DMS153 (cell line): ENCODE measurements at regions not wholly inside any gene's neighbourhood (a gene's known extent, or its start where the extent isn't known, plus 50 kb on each side); places are given as distances from the start of the nearest gene placed in this dataset.

Source experiments
- DNase-seq: peaks from one replicate; lab custom pipeline; 2025; lab: John Stamatoyannopoulos, UW

DNA sequence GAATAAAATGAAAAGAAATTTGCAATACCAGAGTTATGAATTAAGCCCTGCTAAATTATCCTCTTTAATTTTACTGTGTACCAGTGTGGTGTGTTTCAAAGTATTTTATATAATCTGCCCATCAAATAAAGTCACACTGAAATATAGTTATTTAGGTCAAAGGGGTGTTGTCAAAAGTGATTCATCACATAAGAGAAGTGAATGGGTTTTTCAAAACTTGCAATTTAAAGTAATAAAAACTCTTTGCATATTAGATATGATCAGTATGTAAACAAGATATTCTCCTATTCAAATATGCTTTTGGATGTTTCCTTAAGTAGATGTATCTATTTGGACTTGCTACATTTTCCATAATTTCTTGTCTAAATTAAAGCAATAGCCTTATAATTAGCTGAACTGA lies 1183.0 kb upstream of the CDH18 start:
- DNase-seq, result no peak

DNA sequence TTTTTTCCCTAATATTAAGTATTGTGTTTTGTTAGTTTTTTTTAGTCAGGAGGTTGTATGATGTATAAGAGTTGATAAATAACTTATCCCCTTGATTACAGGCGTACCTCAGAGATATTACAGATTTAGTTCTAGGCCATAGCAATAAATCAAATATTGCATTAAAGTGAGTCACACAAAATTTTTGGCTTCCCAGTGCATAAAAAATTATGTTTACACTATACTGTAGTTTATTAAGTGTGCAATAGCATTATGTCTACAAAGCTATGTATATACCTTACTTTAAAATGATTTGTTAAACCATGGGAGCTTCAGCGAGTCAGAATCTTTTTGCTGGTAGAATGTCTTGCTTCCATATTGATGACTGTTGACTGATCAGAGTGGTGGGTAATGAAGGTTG lies 1180.6 kb upstream of the CDH18 start:
- no peak for DNase-seq

DNA sequence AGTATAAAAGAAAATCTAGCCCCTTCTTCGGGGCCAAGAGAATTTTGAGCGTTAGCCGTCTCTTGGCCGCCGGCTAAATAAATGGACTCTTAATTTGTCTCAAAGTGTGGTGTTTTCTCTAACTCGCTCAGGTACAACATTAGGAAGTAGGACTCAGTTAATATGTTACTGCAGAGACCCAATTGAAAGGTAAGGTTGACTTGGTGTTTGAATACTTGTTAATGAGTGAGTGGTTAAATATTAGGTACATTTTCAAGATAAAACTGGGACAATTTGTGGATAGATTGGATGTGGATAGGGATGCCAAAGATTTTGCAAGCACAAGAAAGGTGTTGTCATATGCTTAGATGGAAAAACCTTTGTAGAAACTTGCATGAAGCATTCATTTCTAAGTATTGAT lies 1177.3 kb upstream of the CDH18 start:
- DNase-seq, result no peak

DNA sequence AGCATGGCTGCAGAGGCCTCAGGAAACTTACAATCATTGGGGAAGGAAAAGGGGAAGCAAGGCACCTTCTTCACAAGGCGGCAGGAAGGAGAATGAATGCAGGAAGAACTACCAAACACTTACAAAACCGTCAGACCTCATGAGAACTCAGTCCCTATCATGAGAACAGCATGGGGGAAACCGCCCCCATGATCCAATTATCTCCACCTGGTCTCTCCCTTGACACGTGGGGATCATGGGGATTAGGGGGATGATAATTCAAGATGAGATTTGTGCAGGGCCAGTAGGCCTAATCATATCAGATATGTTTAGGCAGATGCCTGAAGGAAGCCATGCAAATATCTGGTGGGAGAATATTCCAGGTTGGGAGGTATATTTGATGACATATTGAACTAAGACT lies 1176.4 kb upstream of the CDH18 start:
- DNase-seq, result no peak

DNA sequence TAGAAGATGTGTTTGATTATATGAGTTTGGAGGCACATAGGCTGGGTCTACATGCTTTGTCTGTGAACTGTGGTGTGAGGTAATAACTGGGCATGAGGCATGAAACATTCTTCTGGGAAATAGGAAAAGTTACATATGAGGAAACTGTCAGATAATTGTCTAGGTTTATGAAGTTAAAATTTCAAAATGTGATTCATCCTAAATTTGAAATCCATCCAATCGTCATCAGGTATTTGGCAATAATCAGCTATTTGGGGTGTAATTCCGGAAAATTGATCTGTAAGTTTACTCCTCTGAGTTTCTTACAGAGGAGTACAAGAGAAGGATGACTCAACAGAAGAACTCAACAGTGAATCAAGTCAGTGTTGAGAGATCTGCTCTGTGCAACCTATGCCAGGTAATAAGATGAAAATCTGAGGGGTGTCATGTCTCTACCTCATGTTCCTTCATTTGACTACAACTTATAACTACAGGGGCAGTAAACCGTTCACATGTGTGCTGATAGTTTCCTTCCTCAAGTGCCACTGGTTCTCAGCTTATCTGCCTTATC lies 1171.6 kb upstream of the CDH18 start:
- no peak for DNase-seq

DNA sequence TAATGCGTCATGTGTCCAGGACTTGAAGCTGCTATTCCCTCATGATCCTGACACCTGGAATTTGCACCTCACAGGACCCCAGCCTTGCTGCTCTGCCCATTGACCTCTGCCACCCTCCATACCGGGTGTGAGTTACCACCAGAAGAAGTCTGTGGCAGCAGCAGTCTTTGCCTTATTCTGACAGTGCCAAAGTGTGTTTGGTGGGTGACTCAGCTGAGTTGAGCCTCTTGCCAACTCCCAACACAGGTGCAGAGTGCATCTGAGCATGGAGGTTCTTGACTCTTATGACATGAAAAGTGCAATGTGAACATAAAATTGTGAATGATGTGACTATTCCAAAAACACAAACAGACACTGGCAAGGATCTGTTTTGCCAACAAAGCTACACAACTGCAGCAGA lies 1166.5 kb upstream of the CDH18 start:
- DNase-seq, result no peak

DNA sequence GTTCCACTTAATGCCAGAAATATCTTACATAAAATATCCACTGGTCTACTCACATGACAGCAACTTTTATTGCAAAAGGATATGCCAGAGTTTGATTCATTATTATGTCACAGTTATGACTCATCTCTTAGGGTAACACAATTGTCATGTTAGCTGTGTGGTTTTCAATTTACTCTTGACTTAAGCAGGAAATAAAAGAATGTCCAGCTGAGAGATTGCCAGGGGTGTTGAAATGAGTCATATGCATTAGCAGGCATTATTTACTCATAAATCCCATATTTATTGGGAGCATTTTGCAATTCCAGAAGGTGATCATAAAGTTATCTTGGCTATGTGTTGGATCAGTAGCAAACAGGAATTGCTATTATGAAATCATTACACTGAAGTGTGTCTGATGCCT lies 1164.6 kb upstream of the CDH18 start:
- peak; percentile 93 for DNase-seq

DNA sequence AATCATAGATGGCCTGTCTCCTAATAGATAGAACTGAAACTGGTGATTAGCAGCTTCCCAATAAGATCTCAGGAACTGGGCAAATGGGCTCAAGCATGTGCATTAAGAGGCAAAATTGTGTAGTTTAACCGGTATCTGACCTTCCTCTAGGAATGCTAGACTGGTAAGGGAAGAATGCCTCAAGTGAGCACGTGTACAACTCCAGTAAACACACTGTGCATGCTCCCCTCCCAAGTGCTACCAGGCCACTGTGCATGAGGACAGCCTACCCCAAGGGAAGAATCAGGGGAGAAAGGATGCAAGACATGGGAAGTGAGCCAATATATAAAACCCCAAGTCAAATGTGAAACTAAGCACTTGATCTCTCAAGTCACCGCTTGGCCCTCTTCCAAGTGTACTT lies 1157.4 kb upstream of the CDH18 start:
- DNase-seq, result no peak

DNA sequence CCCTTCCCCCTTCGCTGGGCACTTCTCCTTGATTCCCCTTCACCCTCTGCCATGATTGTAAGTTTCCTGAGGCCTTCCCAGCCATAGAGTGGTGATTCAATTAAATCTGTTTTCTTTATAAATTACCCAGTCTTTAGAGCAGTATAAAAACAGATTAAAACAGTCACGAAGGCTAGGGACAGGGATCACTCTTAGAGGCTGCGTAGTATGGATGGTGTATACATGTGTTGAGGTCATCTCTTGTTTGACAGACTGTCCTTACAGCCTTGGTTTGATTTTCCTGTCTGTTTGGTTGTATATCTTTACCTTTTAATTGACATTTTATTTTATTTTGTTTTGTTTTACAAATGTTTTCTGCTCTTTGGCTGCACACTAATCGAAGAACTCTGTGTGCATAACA lies 1155.7 kb upstream of the CDH18 start:
- no peak for DNase-seq

DNA sequence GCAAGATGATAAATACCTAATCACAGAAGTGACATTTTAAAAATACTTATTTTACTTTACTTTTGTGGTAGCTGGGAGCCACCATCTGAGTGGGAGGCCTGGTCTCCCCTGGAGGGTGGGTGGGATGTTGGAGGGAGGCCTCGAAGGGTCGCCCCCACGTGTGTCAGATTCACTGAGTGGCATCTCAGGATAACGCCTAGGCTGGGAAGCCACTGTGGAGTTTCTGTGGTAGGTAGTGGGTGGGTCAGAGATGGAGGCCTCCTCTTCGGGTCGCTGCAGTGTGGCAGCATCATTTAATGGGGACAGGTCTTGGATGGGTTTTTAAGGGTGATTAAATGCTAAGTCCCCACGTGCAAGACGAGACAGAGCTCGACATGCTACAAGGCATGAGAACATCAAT lies 1154.8 kb upstream of the CDH18 start:
- no peak for DNase-seq

DNA sequence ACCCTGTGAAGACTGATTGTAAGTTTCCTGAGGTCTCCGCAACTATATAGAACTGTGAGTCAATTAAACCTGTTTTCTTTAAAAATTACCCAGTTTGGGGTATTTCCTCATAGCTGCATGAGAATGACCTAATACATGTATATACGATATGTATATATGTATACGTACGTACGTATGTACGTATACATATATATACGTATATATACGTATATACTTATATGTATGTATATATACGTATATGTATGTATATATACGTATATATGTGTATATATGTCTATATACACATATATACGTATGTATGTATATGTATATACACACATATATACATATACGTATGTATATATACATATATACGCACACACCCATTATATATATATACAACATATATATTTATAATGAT lies 1153.0 kb upstream of the CDH18 start:
- no peak for DNase-seq

DNA sequence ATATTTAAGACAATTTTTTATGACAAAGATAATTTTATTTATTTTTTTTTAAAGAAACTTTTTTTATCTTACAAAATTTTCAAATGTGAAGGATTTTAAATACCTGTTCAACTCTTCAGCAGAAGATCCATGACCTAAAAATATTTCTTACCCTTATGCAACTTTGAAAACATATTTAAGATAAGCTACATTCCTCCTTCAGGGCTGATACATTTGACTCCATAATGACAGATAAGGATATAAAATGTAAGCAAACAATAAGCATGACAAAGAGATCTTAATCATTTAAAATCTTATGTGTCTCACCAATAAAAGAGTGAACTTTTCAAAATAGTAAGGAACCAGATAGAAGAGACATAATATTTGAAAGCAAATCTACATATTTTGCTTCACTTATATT lies 1138.2 kb upstream of the CDH18 start:
- DNase-seq, result no peak

DNA sequence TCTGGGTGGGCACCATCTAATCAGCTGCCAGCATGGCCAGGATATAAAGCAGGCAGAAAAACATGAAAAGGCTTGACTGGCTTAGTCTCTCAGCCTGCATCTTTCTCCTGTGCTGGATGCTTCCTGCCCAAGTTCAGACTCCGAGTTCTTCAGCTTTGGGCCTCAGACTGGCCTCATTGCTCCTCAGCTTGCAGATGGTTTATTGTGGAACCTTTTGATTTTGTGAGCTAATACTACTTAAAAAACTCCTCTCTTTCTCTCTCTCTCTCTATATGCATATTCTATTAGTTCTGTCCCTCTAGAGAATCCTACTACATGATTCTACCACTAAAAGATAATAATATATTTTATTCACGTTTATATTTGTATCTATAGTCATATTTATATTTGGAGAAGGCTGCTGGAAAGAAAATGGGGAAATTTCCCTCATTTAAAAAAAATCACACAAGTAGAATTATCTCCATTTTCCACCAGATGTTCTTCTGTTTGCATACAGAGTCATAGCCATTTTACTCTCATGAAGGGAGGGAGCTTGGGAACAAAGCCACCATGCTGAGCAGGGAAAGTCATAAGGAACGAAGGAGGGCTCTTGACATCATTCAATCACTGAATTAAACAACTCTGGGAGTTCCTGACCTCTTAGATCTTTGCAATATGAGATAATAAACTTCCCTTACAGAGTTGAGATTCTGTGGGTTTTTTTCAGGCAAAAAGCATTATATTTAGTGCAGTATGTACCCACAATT lies 1137.4 kb upstream of the CDH18 start:
- peak; percentile 10 for DNase-seq

DNA sequence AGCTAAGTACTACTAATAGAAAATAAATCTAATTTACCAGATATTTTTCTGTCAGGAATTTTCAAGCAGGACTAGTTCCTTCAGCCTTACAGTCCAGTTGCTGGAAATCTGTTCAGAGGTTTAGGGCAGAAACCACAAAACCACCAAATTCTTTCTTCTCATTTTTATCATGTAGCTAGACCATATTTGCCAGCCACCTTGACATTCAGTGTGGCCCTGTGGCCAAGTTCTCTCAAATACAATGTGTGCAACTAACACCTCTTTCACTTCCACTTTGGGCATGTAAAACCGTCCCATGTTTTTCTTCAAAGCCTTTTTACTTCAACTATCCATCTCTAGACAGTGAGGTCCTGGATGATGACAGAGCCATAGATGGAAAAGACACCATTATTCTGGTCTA lies 1133.2 kb upstream of the CDH18 start:
- DNase-seq, result no peak

DNA sequence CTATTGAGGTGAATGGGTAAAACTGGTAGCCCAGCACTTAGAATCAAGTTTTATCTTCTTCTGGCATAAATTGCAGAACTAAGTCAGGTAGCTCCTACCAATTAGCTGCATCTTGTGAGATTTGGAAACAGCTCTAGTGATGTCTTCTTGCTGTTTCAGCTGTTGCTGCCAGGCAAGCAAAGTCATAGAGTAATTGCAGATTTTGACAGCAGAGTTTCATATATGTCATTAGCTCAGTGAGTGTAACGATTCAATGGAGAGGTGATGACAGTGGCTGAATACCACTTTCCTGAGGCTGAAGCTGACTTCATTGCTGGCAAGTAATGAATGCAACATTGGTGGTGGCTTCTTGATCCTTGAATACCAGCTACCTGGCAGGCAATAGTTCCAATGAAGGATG lies 1109.7 kb upstream of the CDH18 start:
- no peak for DNase-seq

DNA sequence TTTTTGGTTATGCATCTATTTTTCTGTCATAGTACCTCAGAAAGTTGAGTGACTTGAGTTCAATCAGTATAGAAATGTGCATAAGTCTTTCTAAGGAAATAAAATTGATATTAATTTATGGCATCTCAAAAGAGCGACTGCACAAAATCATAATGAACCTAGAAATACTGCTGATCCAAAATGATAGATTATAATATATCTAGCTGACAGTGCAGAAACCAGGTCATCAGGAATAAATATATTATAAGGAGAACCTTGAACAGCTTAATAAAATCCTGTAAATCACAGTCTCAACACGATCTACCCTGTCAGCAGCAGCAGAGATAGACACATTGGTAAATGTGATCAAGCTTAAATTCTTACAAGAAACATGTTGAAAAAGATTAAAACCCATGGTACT lies 1106.6 kb upstream of the CDH18 start:
- no peak for DNase-seq

DNA sequence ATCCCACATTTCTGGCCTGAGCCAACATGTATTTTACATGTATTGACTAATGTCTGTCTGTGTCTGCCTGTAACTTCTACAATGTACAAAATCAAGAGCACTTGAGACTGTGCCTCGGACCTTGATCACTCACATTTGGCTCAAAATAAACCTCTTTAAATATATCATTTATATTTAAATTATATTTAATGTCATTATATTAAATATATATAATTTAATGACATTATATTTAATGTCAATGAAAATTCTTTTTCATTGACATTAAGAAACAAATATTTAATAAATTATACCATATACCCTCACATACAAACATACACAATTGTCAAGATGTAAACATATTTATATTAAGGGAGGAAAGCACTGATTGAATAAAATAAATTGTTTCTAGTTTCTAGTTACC lies 1099.8 kb upstream of the CDH18 start:
- no peak for DNase-seq

DNA sequence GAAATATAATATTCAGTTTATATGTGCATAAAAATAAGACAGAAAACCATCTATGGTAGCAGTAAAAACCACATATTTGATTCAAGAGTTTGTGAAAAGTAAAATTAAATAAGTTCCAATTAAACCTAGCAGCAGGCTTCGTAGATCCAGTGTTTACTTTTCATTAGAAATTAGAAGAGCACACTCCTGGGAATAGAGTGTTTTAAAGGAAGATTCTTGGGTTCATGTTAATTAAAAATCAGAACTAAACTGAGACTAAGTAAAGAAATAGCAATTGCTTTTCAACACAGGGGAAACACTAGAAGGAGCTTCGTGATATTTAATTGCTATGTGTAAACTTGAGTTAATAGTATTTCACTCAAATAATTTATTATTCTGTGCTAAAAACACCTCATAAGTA lies 1097.8 kb upstream of the CDH18 start:
- DNase-seq, result no peak

DNA sequence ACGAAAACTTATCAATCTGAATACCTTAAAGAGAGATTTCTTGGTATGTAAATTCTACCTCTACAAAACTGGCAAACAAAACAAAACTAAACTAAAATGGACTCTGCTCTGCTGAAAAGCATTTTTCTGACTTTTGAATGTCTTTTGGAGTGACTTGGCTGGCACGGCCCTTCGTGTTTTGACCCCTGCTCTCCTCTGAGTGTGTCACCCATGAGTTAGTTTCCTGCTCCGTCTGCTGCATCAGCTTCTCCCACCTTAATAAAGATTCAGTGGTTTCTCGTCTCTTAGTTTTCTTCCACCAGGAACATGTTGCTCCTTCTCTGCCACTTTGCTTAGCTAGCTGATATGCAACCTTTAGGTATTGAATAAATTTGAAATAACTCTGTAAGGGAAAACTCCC lies 1084.0 kb upstream of the CDH18 start:
- no peak for DNase-seq

DNA sequence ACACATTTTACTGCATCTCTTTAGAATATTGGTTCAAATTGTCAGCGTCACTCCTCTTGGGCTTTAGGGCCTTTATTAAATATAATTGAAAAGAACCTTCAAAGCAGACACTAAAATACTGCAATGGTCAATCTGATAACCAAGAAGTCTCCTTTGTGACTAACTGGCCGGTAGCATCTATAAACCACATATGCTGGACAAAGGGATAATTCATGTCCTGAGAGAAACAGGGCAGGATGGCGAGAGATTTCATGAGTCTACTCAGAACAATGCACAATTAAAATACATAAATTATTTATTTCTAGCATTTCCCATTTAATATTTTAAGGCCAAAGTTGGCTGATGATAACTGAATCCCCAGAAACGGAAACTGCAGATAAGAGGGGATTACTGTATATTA lies 1083.4 kb upstream of the CDH18 start:
- no peak for DNase-seq

DNA sequence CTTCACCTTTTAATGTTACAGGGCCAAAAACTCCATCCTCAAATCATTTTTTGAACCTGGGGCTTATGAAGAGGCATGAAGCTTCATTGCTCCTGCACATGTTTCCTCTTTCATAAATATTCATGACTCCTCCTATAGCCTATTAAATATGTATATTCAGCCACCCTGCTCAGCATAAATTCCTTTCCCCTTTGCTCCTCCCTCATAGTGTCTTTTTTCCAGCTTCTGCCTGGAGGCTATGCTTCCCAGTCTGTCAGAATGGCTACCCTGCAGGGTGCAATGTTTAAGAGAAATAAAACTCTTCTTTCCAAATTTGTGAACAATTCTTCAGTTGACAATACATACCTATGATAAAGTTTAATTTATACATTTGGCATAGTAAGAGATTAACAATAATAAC lies 1082.9 kb upstream of the CDH18 start:
- DNase-seq, result no peak

DNA sequence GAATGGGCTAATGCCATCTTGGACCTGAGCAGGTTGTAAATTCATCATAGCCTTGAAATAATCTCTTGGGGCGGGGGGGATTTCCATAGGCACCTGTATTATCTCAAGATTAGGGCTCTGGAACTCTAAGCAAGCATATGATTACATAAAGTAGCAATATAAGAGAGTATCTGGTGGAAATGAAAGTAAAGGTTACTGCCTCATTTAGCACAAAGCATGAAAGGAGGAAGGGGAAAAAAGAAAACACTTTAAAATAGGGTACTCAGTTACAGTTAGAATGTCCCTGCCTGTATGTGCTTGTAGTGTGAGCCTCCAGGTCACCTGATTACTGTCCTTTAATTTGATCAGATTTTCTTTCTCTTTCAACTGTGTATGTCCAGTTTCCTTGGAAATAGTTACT lies 1079.7 kb upstream of the CDH18 start:
- no peak for DNase-seq

DNA sequence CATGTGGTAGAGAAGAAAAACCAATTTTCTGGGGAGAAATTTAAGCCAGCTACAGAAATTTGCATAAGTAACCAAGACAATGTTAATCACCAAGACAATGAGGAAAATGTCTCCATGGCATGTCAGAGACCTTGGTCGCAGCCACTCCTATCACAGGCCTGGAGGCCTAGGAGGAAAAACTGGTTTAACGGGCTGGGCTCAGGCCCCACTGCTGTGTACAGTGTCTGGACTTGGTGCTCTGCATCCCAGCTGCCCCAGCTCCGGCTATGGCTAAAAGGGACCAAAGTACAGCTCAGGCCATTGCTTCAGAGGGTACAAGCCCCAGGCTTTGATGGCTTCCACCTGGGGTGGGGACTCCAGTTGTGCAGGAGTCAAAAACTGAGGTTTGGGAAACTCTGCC lies 1075.1 kb upstream of the CDH18 start:
- DNase-seq, result no peak

DNA sequence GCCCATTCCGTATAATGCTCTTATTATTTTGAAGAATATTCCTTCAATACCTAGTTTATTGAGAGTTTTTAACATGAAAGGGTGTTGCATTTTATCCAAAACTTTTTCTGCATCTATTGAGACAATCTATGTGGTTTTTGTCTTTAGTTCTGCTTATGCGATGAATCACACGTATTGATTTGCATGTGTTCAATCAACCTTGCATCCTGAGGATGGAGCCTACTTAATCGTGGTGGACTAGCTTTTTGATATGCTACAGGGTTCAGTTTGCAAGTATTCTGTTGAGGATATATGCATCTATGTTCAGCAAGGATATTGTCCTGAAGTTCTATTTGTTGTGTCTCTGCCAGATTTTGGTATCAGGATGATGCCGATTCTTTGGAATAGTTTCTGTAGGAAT lies 1070.3 kb upstream of the CDH18 start:
- DNase-seq, result no peak
